GM12878 (cell line): ENCODE measurements at regions not wholly inside any gene's neighbourhood (a gene's known extent, or its start where the extent isn't known, plus 50 kb on each side); places are given as distances from the start of the nearest gene placed in this dataset.

ENCODE experiments used
- BHLHE40 ChIP-seq, 2 experiments: fragments of 450-650 bp in 1 of 2; IDR thresholded peaks; 2 replicates each; pipeline ENCODE4 v1.6.1; 2011 to 2017; ENCODE audit warnings: low read depth in 2 of 2, borderline replicate concordance in 1 of 2, improper control_type of control experiment in 1 of 2, low read length in 1 of 2, mild to moderate bottlenecking in 1 of 2
- BMI1 ChIP-seq: fragments of 450-650 bp; IDR thresholded peaks from 2 replicates; pipeline ENCODE4 v1.6.1; 2016; ENCODE audit warnings: mild to moderate bottlenecking, moderate library complexity, borderline replicate concordance
- FOXK2 ChIP-seq: fragments of 450-650 bp; IDR thresholded peaks from 2 replicates; pipeline ENCODE4 v1.6.1; 2017; ENCODE audit warnings: mild to moderate bottlenecking, moderate library complexity
- FOXM1 ChIP-seq: IDR thresholded peaks from 2 replicates; pipeline ENCODE4 v1.6.1; 2012; ENCODE audit warnings: low read depth, mild to moderate bottlenecking, inconsistent platforms, low read length, moderate library complexity
- HCFC1 ChIP-seq: fragments of 150-350 bp; IDR thresholded peaks from 2 replicates; pipeline ENCODE4 v1.6.1; 2014; ENCODE audit warnings: low read length
- IRF3 ChIP-seq: fragments of 450-650 bp; IDR thresholded peaks from 2 replicates; pipeline ENCODE4 v1.6.1; 2014; ENCODE audit warnings: mild to moderate bottlenecking
- NR2C2 ChIP-seq: IDR thresholded peaks from 2 replicates; pipeline ENCODE4 v1.6.1; 2011; ENCODE audit warnings: borderline replicate concordance, low read depth; ENCODE audit not compliant: control insufficient read depth, insufficient read length
- POLR2A ChIP-seq: IDR thresholded peaks from 2 replicates; pipeline ENCODE4 v1.6.1; 2011; ENCODE audit warnings: low read depth, mild to moderate bottlenecking, low read length
- POLR2AphosphoS5 ChIP-seq: IDR thresholded peaks from 2 replicates; pipeline ENCODE4 v1.6.1; 2011; ENCODE audit warnings: mild to moderate bottlenecking, low read length, inconsistent platforms
- SIN3A ChIP-seq: IDR thresholded peaks from 2 replicates; pipeline ENCODE4 v1.6.1; 2012; ENCODE audit warnings: low read depth, low read length, improper control_type of control experiment
- TF ChIP-seq, protein P1 (sequence below), 3 experiments: IDR thresholded peaks in 2 of 3; conservative IDR thresholded peaks in 1 of 3; 2 replicates each; pipeline ENCODE4 v1.5.1; 2011; ENCODE audit warnings: low read depth in 3 of 3, low read length in 3 of 3, mild to moderate bottlenecking in 3 of 3, control low read depth in 2 of 3, moderate library complexity in 2 of 3, inconsistent platforms in 1 of 3, mixed read lengths in 1 of 3; ENCODE audit not compliant: control insufficient read depth in 2 of 3, insufficient read depth in 1 of 3; ENCODE audit errors: extremely low read depth in 1 of 3
- TF ChIP-seq, protein P2 (sequence below): fragments of 450-650 bp; IDR thresholded peaks from 2 replicates; pipeline ENCODE4 v1.6.1; 2016; ENCODE audit warnings: mild to moderate bottlenecking

GRCh38 chr7:94258418-94259300 lies 136.0 kb upstream of the COL1A2 start:
- TF ChIP-seq, protein P1, sequence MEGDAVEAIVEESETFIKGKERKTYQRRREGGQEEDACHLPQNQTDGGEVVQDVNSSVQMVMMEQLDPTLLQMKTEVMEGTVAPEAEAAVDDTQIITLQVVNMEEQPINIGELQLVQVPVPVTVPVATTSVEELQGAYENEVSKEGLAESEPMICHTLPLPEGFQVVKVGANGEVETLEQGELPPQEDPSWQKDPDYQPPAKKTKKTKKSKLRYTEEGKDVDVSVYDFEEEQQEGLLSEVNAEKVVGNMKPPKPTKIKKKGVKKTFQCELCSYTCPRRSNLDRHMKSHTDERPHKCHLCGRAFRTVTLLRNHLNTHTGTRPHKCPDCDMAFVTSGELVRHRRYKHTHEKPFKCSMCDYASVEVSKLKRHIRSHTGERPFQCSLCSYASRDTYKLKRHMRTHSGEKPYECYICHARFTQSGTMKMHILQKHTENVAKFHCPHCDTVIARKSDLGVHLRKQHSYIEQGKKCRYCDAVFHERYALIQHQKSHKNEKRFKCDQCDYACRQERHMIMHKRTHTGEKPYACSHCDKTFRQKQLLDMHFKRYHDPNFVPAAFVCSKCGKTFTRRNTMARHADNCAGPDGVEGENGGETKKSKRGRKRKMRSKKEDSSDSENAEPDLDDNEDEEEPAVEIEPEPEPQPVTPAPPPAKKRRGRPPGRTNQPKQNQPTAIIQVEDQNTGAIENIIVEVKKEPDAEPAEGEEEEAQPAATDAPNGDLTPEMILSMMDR (IDR thresholded peaks at IDR 0.05 in 2 of 3, conservative IDR thresholded peaks at IDR 0.05 in 1 of 3; ENCODE audit: control insufficient read depth in 2 of 3, extremely low read depth in 1 of 3, insufficient read depth in 1 of 3, low read depth in 3 of 3, low read length in 3 of 3), result no peak
- TF ChIP-seq, protein P2, sequence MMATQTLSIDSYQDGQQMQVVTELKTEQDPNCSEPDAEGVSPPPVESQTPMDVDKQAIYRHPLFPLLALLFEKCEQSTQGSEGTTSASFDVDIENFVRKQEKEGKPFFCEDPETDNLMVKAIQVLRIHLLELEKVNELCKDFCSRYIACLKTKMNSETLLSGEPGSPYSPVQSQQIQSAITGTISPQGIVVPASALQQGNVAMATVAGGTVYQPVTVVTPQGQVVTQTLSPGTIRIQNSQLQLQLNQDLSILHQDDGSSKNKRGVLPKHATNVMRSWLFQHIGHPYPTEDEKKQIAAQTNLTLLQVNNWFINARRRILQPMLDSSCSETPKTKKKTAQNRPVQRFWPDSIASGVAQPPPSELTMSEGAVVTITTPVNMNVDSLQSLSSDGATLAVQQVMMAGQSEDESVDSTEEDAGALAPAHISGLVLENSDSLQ, result no peak
- TF ChIP-seq POLR2A (no peak), POLR2AphosphoS5 (no peak), HCFC1 (no peak), NR2C2 (no peak), FOXK2 (no peak), IRF3 (no peak), SIN3A (no peak), BMI1 (no peak), BHLHE40 (IDR thresholded peaks at IDR 0.05; ENCODE audit: borderline replicate concordance in 1 of 2, low read depth in 2 of 2, low read length in 1 of 2) (no peak), FOXM1 (no peak)
